ENCODE measurements at regions not wholly inside any gene's neighbourhood (a gene's known extent, or its start where the extent isn't known, plus 50 kb on each side); places are given as distances from the start of the nearest gene placed in this dataset.

- Histone ChIP-seq H3K27ac (no peak overlapping the region), H3K4me1 (no peaks in the 10 kb centered on the region), H3K4me3 (no peak overlapping the region), H3K27me3 (no peaks in the 10 kb centered on the region), H3K36me3 (no peaks in the 10 kb centered on the region), H3K9me3 (no peaks in the 10 kb centered on the region)
- DNase-seq (ENCODE audit: low spot score in 2 of 2): no peak
- no peak for TF ChIP-seq EP300 (IDR thresholded peaks at IDR 0.05)
- TF ChIP-seq CTCF (IDR thresholded peaks at IDR 0.05): no peak
- TF ChIP-seq POLR2A (IDR thresholded peaks at IDR 0.05): no peak
- no peak for TF ChIP-seq POLR2AphosphoS5 (IDR thresholded peaks at IDR 0.05)
- WGBS: 70% methylated on average over 6 of the region's 6 CpGs
These were observed 143.2 kb upstream of the SERTAD2 start for GRCh38 chr2:64796926-64797325.

- Histone ChIP-seq H3K27me3 (no peaks in the 10 kb centered on the region), H3K9me3 (no peaks in the 10 kb centered on the region), H3K4me3 (no peak overlapping the region), H3K27ac (no peak overlapping the region), H3K36me3 (no peaks in the 10 kb centered on the region), H3K4me1 (no peaks in the 10 kb centered on the region)
- 52% methylated on average over 4 of the region's 4 CpGs for WGBS
- no peak for DNase-seq (ENCODE audit: low spot score in 2 of 2)
- TF ChIP-seq CTCF (IDR thresholded peaks at IDR 0.05): no peak
These were observed 144.3 kb upstream of the SERTAD2 start for GRCh38 chr2:64797881-64798575.

- no peaks in the 10 kb centered on the region for H3K27me3 ChIP-seq
- no peak overlapping the region for H3K4me3 ChIP-seq
- no peak overlapping the region for H3K27ac ChIP-seq
- 75% methylated on average over 4 of the region's 4 CpGs for WGBS
- TF ChIP-seq EP300 (IDR thresholded peaks at IDR 0.05) (no peak), POLR2AphosphoS5 (IDR thresholded peaks at IDR 0.05) (no peak), POLR2A (IDR thresholded peaks at IDR 0.05) (no peak), CTCF (IDR thresholded peaks at IDR 0.05) (no peak)
- H3K9me3 ChIP-seq: no peaks in the 10 kb centered on the region
- DNase-seq (ENCODE audit: low spot score in 2 of 2): no peak
- no peaks in the 10 kb centered on the region for H3K4me1 ChIP-seq
- no peaks in the 10 kb centered on the region for H3K36me3 ChIP-seq
These were observed 146.0 kb upstream of the SERTAD2 start for GRCh38 chr2:64799592-64800252.

GRCh38 chr2:64803776-64804175, 150.1 kb upstream of the SERTAD2 start:
- Histone ChIP-seq H3K27ac (no peak overlapping the region), H3K4me3 (no peak overlapping the region), H3K27me3 (no peaks in the 10 kb centered on the region), H3K9me3 (no peaks in the 10 kb centered on the region), H3K36me3 (no peaks in the 10 kb centered on the region), H3K4me1 (peaks cover 5% of the 10 kb centered on the region)
- 90% methylated on average over 2 of the region's 2 CpGs for WGBS
- no peak for DNase-seq (ENCODE audit: low spot score in 2 of 2)
- no peak for TF ChIP-seq CTCF (IDR thresholded peaks at IDR 0.05)
- TF ChIP-seq POLR2A (IDR thresholded peaks at IDR 0.05): no peak
- no peak for TF ChIP-seq POLR2AphosphoS5 (IDR thresholded peaks at IDR 0.05)
- no peak for TF ChIP-seq EP300 (IDR thresholded peaks at IDR 0.05)

GRCh38 chr2:64804651-64805050, 150.9 kb upstream of the SERTAD2 start:
- H3K4me3 ChIP-seq: no peak overlapping the region
- no peaks in the 10 kb centered on the region for H3K36me3 ChIP-seq
- H3K4me1 ChIP-seq: peaks cover 5% of the 10 kb centered on the region
- no peaks in the 10 kb centered on the region for H3K27me3 ChIP-seq
- WGBS: 91% methylated on average over 3 of the region's 3 CpGs
- no peak for TF ChIP-seq EP300 (IDR thresholded peaks at IDR 0.05)
- no peak for TF ChIP-seq POLR2A (IDR thresholded peaks at IDR 0.05)
- no peak for TF ChIP-seq CTCF (IDR thresholded peaks at IDR 0.05)
- TF ChIP-seq POLR2AphosphoS5 (IDR thresholded peaks at IDR 0.05): no peak
- no peaks in the 10 kb centered on the region for H3K9me3 ChIP-seq
- no peak for DNase-seq (ENCODE audit: low spot score in 2 of 2)
- no peak overlapping the region for H3K27ac ChIP-seq
